NCI-H187 treated with DMSO at 0.1 percent for 48 hours (cell line): ENCODE measurements at regions not wholly inside any gene's neighbourhood (a gene's known extent, or its start where the extent isn't known, plus 50 kb on each side); places are given as distances from the start of the nearest gene placed in this dataset.

ENCODE experiments used
- DNase-seq: peaks from one replicate; lab custom pipeline; 2025; lab: John Stamatoyannopoulos, UW

DNA sequence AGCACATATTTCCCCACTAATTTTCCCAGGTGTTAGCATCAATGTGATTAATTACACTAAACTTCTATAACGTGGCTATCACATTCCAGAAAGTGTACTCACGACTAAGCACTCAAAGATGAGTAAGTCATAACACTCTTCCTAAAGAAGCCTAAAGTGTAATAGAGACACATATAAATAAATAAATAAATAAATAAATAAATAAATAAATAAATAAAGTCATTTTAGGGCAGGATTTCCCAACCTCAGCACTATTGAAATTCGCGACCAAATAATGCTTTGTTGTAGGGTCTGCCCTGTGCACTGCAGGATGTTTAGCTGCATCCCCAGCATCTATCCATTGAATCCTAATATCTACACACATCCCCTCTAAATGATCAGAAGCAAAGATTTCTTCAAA lies 390.9 kb downstream of the CDH7 start:
- DNase-seq, result no peak

DNA sequence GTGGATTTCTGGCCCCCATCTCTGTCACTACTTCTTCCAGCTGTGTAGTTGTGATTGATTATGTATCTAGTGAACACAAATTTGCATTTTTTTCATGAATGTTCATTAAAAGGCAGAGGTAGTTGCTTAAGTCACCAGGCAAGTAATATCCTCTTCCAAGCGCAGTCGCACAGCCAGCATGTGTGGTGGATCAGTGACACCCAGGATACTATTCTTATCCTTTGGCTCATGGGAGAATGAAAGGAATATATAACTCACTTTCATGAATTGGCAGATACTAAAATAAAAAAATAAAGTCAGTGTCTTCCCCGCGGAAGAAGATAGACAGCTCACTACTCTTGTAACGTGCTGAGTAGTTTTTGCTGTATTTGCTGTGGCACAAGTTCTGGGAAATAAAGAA lies 387.8 kb downstream of the CDH7 start:
- DNase-seq, result no peak

DNA sequence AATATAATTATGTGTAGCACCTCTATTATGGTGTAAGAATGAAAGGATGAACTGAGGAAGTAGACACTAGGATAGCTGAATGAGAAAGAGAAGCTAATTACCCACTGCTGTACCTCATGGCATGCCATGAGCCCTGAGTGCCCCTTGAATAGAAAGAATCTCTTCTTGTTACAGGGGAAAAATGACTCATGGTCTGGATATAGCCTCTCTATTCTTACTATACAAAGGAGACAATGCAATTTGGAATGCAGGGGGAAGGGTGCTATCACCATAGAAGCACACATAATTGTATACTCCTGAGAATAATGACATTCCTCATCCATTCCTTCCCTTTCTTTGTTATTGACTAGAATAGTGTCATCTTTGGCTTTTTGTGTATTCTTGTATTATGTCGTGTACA lies 385.2 kb downstream of the CDH7 start:
- no peak for DNase-seq

DNA sequence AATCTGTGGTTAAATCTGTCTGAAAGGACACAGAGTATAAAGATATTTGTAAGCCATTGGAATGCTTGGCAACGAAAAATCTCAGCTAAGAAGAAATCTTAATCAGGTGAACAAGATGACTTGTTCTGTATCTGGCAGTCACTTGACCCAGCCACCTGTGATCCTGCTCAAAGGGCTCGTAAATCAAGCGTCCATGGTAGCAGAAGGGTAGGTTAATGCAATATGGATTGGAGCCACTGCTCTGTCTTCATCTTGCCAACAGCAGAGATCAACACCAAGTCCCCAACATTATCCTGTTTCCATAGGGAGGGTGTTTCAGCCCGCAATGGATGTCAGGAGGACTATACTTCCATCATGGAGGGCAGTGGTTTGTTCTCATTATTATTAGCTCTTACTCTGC lies 378.4 kb downstream of the CDH7 start:
- DNase-seq, result no peak

DNA sequence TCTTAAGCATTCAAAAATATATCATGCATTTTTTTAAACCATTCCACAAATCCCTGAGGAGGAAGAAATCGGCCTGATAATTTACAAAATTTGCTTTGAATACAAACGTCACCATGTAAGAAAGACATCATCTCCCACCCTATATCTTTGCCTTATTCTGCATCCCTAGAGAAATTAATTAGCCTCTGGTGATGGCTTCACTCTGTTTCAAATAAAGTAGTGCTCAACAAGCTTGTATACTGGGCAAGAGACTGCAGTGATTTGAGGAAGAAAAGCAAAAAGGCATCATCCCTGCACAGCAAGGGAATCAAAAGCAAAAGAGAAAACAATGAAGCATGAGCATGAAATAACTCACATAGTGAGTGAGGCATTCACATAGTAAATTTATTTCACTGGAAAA lies 375.5 kb downstream of the CDH7 start:
- DNase-seq, result no peak

DNA sequence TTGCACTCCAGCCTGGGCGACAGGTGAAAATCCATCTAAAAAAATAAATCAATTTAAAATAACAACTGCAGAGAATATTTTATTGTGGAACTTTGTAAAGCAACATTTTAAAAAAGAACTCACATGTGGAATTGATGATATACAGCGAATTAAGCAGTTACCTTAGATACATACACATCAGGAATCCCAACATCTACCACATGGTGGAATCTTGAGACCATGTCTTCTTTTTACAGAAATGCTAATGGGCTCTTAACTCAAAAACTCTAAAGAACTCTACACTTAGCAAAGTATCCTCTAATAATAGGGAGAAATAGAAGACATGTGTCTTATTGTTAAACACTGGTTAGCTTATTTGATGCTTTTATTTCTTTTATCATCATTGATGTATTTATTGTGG lies 373.6 kb downstream of the CDH7 start:
- no peak for DNase-seq

DNA sequence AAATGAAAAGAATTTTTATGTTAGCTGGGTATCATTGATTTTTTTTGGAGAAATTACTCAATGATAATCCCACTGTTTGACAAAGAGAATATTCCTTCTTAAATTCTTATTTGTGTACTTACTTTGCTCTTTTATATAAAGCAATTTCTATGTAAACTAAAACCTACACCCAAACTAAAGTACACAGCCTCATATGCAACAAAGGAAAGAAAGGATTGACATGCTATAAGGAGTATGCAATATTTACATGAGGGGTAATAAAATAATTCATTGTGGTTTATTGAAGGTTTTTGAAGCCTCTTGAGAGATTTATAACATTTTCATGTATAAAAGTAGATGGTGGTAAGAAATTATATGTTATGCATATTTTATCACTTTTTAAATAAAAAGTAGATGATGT lies 368.5 kb downstream of the CDH7 start:
- no peak for DNase-seq

DNA sequence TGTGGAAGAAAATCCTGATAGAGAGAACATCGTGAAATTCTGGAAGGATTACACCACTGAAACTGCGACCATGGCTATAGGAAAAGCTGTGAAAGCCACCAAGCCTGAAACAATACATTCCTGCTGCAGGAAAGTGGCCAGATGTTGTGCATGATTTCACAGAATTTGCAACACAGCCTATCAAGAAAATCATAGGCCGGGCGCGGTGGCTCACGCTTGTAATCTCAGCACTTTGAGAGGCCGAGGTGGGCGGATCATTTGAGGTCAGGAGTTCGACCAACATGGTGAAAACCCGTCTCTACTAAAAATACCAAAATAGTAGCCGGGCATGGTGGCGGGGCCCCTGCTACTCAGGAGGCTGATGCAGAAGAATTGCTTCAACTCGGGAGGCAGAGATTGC lies 360.2 kb downstream of the CDH7 start:
- DNase-seq, result no peak

DNA sequence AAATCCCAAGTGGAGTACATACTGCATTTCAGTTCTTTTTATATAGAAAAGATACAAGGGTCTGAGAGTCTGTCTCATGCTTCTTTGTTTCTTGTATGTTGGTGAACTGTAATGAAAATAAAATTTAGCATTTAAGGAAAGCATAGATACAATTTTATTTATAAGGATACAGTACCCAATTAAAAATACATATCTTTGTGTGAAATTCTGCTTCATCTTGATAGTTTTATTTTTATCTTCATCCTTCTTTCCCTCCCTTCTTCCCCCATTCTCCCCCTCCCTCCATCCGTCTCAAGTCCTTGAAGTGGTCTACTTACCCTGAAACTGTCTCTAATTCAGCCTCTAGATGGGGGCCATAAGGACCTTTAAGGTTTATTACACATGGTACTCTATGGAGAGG lies 359.8 kb downstream of the CDH7 start:
- no peak for DNase-seq

DNA sequence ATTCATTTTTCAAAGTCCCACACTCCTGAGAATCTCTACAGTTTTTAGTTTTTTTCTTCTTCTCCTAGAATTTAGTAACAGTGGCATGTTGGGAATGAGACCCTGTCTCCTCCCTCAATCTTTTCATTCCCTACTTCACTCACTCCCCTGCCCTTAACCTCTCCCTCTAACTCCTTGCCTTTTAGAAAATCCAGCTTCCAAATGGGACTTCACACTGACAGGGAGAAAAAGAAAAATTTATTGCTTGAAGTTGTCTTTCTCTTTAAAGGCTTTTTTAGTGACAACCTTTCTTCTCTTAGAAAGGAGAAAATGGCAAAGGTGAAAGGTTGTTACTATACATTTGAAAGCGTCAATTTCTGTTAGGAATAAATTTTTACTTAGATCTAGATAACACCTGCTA lies 359.2 kb downstream of the CDH7 start:
- no peak for DNase-seq

DNA sequence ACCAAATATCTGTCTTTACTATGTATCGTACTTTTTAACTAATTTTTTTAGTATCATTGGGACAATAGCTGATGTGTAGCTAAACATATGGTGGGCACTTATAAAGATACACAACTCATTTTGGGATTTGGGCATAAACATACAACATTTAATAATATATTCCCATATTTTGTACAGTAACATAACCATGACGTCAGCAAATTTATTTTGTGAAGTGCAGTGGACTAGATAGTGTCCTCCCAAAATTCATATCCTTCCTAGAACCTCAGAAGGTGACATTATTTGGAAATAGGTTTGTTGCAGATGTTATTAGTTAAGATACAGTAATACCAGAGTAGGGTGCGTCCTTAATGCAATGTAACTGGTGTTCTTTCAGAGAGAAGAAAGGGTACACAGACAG lies 356.7 kb downstream of the CDH7 start:
- DNase-seq, result no peak

DNA sequence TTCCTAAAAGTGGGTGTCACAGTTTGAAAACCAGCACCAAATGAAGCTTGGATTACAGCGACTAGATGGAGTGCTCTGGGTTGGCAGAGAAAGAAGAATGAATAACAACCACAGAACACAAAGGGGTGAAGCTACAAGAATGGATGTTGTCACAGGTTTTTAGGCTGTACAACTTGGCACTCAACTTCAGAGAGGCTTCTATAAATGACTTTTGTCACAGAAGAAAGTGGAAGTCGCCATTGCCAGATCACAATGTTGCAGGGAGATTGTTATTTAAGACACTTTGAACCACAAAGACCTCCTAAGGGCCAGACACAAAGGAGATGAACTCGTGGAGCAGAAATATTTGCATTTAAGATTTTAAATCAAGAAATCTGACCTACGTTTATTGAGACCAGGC lies 354.2 kb downstream of the CDH7 start:
- no peak for DNase-seq

DNA sequence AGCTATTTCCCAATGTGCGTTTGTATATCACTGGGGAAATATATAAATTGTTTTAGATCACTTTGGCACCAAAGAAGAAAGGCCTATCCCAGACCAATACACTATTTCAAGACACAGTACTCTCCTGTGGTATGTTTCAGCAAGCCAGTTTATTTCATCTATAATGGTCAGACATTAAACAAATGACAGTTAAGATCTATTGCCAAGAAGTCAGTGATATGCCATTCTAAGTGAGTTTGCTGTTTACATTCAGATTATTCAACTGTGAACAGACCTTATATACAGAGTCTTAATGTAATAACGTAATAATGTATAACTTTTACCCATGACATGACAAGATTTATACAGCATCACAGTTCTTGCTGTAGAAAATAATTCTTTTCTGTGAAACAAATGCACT lies 352.7 kb downstream of the CDH7 start:
- DNase-seq, result no peak

DNA sequence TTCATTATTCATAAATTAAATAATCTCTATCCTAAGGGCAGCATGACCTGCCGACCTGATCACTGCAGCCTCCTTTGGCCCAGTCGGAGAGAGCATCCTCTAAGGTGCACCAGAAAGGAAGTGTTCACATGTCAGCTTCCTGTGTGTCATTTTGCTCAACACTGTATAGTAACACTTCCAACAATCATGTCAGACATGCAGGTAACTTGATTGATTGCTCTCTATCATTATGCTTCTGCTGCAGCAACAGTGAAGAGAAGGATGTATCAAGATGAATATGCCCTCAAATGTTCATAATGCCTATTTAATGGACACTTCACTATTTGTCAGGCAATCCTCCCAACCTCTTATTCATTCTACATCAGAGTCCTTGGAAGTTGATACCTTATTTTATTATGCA lies 332.3 kb downstream of the CDH7 start:
- no peak for DNase-seq

DNA sequence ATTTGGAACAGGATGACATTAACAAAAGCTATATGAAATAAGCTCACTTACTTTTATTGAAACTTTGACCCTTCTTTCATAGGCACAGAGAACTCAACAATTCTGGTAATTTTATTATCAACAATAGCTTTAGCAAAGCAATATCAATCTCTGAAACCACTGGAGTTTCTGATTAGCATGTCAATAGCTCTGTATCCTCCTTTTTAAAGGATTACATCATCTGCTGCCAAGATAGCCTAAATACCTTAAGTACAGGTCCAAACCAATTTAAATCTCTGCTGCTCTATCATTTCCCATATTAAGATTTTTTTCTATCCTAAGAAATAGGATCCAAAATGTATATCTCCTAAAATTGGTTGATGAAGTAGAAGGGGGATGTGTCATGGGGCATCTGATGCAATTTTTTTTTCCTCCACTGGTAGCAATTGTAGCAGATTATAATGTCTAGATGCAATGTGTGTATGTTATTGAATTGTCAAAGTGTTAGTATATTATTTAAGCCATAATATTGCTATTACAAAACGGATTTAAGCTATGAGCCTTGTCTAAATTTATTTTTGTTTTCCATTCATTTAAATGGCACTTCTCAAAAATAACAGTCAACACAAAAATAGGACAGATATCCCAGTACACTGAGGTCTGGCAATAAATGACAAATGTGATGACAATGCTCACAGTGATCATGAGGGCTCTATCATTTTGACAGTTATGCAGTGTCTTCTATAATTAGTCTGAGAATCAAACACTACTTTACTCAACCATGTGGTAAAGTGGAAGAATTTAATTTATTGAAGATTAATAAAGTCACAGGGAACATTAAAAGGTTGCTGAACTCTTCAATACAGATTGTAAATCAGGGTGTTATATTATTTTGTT lies 328.4 kb downstream of the CDH7 start:
- no peak for DNase-seq

DNA sequence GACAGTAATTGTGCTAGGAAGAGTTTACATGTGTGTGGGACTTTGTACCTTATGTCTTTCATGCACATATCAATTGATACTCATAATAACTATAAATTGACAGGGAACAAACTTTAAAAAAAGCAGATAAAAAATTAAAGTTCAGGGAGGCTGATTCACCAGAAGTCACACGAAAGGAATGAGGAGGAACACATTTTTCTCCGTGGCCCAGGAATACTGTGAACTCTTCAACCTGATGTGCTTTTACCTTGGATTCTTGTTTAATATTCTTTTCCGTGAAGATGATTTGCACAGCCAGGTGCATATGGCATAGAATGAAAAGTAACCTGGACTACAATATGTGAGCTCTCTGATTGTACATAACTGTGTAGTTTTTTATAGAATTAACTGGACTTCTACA lies 326.3 kb downstream of the CDH7 start:
- DNase-seq, result no peak

DNA sequence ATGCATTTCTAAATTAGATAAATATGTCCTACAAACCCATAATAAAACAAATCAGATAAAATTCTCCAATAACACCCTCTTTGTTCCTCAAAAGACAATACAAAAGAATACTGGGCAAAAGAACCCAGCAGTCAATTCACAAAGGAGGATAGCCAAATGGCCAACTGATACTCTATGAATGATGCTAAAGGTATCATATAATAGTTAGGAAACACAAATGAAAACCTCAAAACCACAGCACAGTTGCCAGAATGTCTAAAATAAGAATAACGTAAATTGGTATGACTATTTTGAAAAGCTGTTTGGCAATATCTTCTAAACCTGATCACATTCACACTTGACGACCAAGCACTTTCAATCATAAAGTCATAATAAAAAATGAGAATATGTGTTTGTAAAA lies 315.4 kb downstream of the CDH7 start:
- DNase-seq, result no peak

DNA sequence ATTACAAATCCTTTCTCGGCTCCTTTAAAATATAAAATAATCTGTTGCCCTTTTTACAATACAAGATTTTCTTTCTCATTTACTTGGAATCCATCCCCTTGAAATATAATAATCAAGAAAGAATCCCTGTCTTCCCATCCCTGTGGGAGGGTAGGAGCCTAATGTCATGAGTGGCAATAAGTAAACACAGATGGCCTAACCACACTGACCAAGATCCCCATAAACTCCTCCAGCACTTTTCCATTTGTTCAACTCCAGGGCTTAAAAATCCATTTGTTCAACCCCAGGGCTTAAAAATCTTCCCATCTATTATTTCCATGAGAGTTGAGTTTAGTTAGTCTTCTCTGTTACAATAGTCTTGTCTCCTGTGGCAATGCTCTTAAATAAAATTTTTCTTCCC lies 297.6 kb downstream of the CDH7 start:
- DNase-seq, result no peak

DNA sequence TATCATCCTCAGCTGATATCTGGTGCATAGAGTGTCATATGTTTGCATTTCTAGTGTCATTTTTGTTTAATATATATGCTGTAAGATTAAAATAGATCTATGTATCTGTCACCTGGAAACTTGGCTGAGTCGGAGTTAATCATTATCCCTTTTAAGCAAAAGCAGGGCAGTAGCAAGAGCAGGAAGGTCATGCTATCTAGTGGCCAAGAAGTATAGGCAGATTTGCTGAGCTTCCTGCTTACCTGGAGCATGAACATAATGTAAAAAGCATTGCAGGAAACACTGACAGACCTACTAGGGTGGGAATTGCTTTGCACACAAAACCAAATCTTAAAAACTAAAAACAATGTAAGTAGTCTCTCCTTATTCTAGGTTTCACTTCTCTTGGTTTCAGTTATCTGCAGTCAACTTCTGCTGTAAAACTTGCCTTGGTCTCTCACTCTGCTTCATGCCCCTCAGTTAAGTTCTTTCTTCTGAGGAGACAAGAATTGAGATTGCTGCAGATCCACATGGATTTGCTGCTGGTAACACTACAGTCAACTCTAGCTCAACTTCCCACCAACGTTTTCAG lies 295.3 kb downstream of the CDH7 start:
- no peak for DNase-seq

DNA sequence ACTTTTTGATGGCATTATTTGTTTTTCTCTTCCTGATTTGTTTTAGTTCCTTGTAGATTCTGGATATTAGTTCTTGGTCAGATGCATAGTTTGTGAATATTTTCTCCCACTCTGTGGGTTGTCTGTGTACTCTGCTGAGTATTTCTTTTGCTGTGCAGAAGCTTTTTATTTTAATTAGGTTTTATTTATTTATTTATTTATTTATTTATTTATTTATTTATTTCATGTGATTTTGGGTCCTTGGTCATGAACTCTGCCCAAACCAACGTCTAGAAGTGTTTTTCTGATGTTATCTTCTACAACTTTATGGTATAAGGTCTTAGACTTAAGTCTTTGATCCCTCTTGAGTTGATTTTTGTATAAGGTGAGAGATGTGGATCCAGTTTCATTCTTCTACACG lies 292.2 kb downstream of the CDH7 start:
- no peak for DNase-seq

DNA sequence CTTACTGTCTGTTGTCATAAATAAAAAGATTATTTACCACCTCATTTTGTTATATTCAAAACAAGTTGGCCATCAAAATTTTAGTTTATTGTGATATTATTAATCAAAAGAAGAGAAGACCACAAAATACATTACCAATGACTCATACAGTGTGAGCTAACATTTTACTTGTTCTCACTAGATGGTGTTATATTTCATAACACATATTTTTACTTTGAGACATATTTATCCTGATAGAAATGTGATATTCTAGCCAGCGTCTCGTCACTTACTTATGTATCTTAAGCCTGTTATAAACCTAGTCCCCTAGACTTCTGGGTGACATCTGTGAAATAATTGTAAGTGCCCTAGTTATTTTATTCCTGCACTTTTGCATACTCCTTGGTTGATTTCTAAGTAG lies 263.2 kb downstream of the CDH7 start:
- DNase-seq, result no peak

DNA sequence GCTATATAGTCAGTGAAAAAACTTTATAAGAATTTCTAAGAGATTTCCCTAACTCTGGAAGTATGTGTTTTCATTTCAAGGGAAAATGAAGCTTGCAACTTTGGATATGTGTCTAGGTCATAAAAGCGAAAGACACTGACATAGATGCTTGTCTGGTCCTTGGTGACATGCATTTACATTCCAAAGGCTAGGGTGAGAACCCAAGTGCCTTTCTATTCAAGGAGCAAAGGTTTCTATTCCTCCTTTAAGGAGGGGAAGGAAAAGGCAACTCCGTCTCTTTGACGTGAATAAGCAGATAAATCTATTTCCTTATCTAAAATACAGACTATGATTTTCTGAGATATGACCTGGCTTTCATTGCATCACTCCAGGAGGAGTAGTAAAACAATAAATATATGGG lies 261.1 kb downstream of the CDH7 start:
- no peak for DNase-seq

DNA sequence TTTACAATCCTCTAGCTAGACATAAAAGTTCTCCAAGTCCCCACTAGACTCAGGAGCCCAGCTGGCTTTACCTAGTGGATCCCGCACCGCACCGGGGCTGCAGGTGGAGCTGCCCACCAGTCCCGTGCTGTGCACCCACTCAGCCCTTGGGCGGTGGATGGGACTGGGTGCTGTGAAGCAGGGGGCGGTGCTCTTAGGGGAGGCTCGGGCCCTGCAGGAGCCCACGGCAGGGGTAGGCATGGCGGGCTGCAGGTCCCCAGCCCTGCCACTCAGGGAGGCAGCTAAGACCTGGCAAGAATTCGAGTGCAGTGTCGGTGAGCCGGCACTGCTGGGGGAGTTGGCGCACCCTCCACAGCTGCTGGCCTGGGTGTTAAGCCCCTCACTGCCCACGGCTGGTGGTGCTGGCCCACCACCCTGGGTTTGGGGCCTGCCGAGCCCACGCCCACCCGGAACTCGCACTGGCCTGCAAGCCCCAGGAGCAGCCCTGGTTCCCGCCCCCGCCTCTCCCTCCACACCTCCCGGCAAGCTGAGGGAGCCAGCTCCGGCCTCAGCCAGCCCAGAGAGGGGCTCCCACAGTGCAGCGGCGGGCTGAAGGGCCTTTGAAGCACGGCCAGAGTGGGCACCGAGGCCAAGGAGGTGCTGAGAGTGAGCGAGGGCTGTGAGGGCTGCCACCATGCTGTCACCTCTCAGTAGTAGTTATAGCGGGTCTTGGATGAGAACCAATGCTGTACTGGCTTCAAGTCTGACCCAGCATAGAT lies 255.2 kb downstream of the CDH7 start:
- DNase-seq, result no peak
